Activated T-helper 1 cell treated with anti-CD3 and anti-CD28 coated beads, Interleukin-2, amount 50 U/mL, for 16 hours (primary cell): ENCODE measurements at regions not wholly inside any gene's neighbourhood (a gene's known extent, or its start where the extent isn't known, plus 50 kb on each side); places are given as distances from the start of the nearest gene placed in this dataset.
"Not testable (repeated sequence)": the region's sequence is repeated elsewhere in the genome, so short reads cannot be mapped to it uniquely, and the experiment has no call there.

ENCODE experiments used
- DNase-seq, 2 donors: peaks; one replicate each; pipeline ENCODE4 v3.0.0-alpha.2; 2020; ENCODE audit warnings: low read depth in 1 of 2, low spot score in 1 of 2

- DNase-seq: no peak
Measured at GRCh38 chr22:48080316-48081165, 1318.1 kb downstream of the TBC1D22A start.

- DNase-seq: no peak
Measured at GRCh38 chr22:48079505-48080290, 1317.2 kb downstream of the TBC1D22A start.

- no peak for DNase-seq
Measured at GRCh38 chr22:48078825-48079224, 1316.4 kb downstream of the TBC1D22A start.

GRCh38 chr22:48077699-48078098 is 1315.2 kb downstream of the TBC1D22A start:
- DNase-seq: no peak

GRCh38 chr22:48076008-48076407 is 1313.6 kb downstream of the TBC1D22A start:
- DNase-seq: no peak

- no peak for DNase-seq
Measured at GRCh38 chr22:48075604-48076003, 1313.2 kb downstream of the TBC1D22A start.

- DNase-seq: no peak
Measured at GRCh38 chr22:48072777-48073176, 1310.3 kb downstream of the TBC1D22A start.

- DNase-seq: no peak
Measured at GRCh38 chr22:48071828-48072227, 1309.4 kb downstream of the TBC1D22A start.

GRCh38 chr22:48071305-48071704 is 1308.9 kb downstream of the TBC1D22A start:
- no peak for DNase-seq

GRCh38 chr22:48070760-48071159 is 1308.3 kb downstream of the TBC1D22A start:
- no peak for DNase-seq

- no peak for DNase-seq
Measured at GRCh38 chr22:48070083-48070482, 1307.6 kb downstream of the TBC1D22A start.

GRCh38 chr22:48069256-48069655 is 1306.8 kb downstream of the TBC1D22A start:
- no peak for DNase-seq

GRCh38 chr22:48068323-48068885 is 1306.0 kb downstream of the TBC1D22A start:
- no peak for DNase-seq

- DNase-seq: no peak
Measured at GRCh38 chr22:48065892-48066291, 1303.4 kb downstream of the TBC1D22A start.

- no peak for DNase-seq
Measured at GRCh38 chr22:48061726-48062125, 1299.3 kb downstream of the TBC1D22A start.

GRCh38 chr22:48060266-48060665 is 1297.8 kb downstream of the TBC1D22A start:
- no peak for DNase-seq

- DNase-seq: not testable (repeated sequence)
Measured at GRCh38 chr22:48059521-48059920, 1297.1 kb downstream of the TBC1D22A start.

- DNase-seq: no peak
Measured at GRCh38 chr22:48057116-48057835, 1294.8 kb downstream of the TBC1D22A start.

- no peak for DNase-seq
Measured at GRCh38 chr22:48055827-48056226, 1293.4 kb downstream of the TBC1D22A start.

GRCh38 chr22:48055185-48055584 is 1292.7 kb downstream of the TBC1D22A start:
- DNase-seq: no peak

- no peak for DNase-seq
Measured at GRCh38 chr22:48054596-48054995, 1292.1 kb downstream of the TBC1D22A start.
